ENCODE measurements at regions not wholly inside any gene's neighbourhood (a gene's known extent, or its start where the extent isn't known, plus 50 kb on each side); places are given as distances from the start of the nearest gene placed in this dataset.

DNA sequence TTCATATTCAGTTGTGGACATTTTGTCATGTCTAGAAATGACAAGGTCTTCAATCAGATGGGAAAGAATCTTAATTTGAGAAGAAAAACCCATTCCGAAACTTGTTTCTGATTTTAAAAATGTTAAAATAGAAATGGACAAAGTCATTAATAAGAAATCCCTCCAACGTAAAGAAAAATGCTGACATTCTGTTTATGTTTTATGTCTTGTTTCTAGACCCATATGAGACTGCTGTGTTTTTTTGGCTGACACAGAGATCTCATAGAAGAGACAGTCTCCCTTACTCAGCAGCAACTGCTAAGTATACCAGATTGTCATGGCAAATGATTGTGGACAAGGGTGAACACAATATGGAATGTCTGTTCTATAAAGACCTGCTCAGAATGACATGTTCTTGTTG, 538.5 kb downstream of the ZEB2 start:
- Histone ChIP-seq H3K27ac (ENCODE audit: low read length) (no peak overlapping the region), H3K4me1 (ENCODE audit: control insufficient read depth, low read depth, low read length) (no peaks in the 10 kb centered on the region), H3K27me3 (ENCODE audit: control insufficient read depth, insufficient read depth, low read length) (no peaks in the 10 kb centered on the region), H3K9ac (ENCODE audit: low read length) (no peak overlapping the region), H3K4me3 (ENCODE audit: low read length) (no peak overlapping the region), H3K9me3 (ENCODE audit: control insufficient read depth, low read depth, low read length) (no peaks in the 10 kb centered on the region), H3K36me3 (ENCODE audit: control insufficient read depth, low read depth, low read length) (no peaks in the 10 kb centered on the region)

DNA sequence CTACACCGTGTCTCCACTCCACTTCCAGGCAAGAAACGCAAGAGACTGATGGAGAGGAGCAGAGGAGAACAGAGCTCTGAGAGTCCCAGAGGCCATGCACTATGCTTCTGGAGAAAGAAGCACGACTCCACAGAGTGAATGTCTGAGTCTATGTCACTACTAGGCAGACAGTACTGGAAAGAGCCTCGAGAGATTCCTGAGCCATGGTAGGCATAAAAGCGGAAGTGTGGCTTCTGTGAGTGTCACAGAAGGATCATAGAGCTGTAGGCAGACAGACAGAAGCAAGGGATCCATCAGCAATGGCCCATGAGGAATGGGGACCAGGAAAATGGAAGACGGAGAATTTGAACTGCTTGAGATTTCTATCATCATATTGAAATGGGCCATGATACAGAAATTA, 542.6 kb downstream of the ZEB2 start:
- H3K4me1 ChIP-seq (ENCODE audit: control insufficient read depth, low read depth, low read length): peaks cover 6% of the 10 kb centered on the region
- H3K4me3 ChIP-seq (ENCODE audit: low read length): no peak overlapping the region
- no peaks in the 10 kb centered on the region for H3K27me3 ChIP-seq (ENCODE audit: control insufficient read depth, insufficient read depth, low read length)

GRCh38 chr2:143975216-143975615, 544.7 kb downstream of the ZEB2 start:
- Histone ChIP-seq H3K9ac (ENCODE audit: low read length) (no peak overlapping the region), H3K4me3 (ENCODE audit: low read length) (no peak overlapping the region), H3K27ac (ENCODE audit: low read length) (no peak overlapping the region), H3K4me1 (ENCODE audit: control insufficient read depth, low read depth, low read length) (peaks cover 8% of the 10 kb centered on the region), H3K9me3 (ENCODE audit: control insufficient read depth, low read depth, low read length) (no peaks in the 10 kb centered on the region), H3K36me3 (ENCODE audit: control insufficient read depth, low read depth, low read length) (no peaks in the 10 kb centered on the region), H3K27me3 (ENCODE audit: control insufficient read depth, insufficient read depth, low read length) (no peaks in the 10 kb centered on the region)

More for the DNA sequence above, 542.6 kb downstream of the ZEB2 start:
- Histone ChIP-seq H3K9me3 (ENCODE audit: control insufficient read depth, low read depth, low read length) (no peaks in the 10 kb centered on the region), H3K27ac (ENCODE audit: low read length) (no peak overlapping the region), H3K9ac (ENCODE audit: low read length) (no peak overlapping the region), H3K36me3 (ENCODE audit: control insufficient read depth, low read depth, low read length) (no peaks in the 10 kb centered on the region)

DNA sequence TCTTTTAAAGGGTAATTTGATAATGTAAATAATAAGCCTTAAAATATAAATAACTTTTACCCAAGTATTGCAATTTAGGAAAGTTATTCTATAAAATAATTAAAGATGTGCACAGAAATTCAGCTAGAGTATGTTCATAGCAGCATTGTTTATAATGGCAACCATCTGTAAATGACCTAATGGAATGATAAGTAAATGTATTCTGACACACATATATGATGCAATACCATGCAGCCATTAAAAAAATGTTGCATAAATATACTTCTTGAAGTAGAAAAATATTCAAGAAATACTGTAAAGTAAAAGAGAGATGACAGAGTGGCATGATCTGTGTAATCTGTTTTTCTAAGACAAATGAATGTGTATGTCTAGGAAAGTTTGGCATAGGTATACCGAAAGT, 545.7 kb downstream of the ZEB2 start:
- Histone ChIP-seq H3K9me3 (ENCODE audit: control insufficient read depth, low read depth, low read length) (no peaks in the 10 kb centered on the region), H3K27me3 (ENCODE audit: control insufficient read depth, insufficient read depth, low read length) (no peaks in the 10 kb centered on the region), H3K4me3 (ENCODE audit: low read length) (no peak overlapping the region), H3K36me3 (ENCODE audit: control insufficient read depth, low read depth, low read length) (no peaks in the 10 kb centered on the region), H3K4me1 (ENCODE audit: control insufficient read depth, low read depth, low read length) (peaks cover 8% of the 10 kb centered on the region), H3K27ac (ENCODE audit: low read length) (no peak overlapping the region), H3K9ac (ENCODE audit: low read length) (no peak overlapping the region)

DNA sequence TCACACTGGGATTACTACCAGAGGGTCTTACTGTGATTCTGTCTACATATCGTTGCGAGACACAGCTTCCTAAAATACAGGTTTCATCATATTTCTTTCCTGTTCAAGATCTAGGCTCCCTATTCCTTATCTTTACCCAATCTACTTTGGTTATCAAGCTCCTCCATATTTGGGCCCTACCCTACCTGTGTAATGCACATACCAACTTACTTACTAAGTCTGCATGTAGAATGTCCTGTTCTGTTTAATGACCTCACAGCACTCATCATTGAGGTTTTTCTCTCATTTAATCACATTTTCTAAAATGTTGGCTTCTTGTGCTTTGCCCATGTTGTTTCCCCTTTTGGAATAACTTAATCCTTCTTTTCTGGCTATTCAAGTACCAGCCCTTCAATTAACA, 551.1 kb downstream of the ZEB2 start:
- H3K27me3 ChIP-seq (ENCODE audit: control insufficient read depth, insufficient read depth, low read length): no peaks in the 10 kb centered on the region
- no peak overlapping the region for H3K9ac ChIP-seq (ENCODE audit: low read length)
- H3K27ac ChIP-seq (ENCODE audit: low read length): no peak overlapping the region
- H3K4me3 ChIP-seq (ENCODE audit: low read length): no peak overlapping the region
- H3K4me1 ChIP-seq (ENCODE audit: control insufficient read depth, low read depth, low read length): peaks cover 8% of the 10 kb centered on the region
- H3K9me3 ChIP-seq (ENCODE audit: control insufficient read depth, low read depth, low read length): no peaks in the 10 kb centered on the region
- H3K36me3 ChIP-seq (ENCODE audit: control insufficient read depth, low read depth, low read length): no peaks in the 10 kb centered on the region

GRCh38 chr2:143968360-143968759, 551.6 kb downstream of the ZEB2 start:
- peaks cover 8% of the 10 kb centered on the region for H3K4me1 ChIP-seq (ENCODE audit: control insufficient read depth, low read depth, low read length)
- H3K9ac ChIP-seq (ENCODE audit: low read length): no peak overlapping the region
- H3K9me3 ChIP-seq (ENCODE audit: control insufficient read depth, low read depth, low read length): no peaks in the 10 kb centered on the region
- H3K36me3 ChIP-seq (ENCODE audit: control insufficient read depth, low read depth, low read length): no peaks in the 10 kb centered on the region
- H3K27me3 ChIP-seq (ENCODE audit: control insufficient read depth, insufficient read depth, low read length): no peaks in the 10 kb centered on the region
- no peak overlapping the region for H3K27ac ChIP-seq (ENCODE audit: low read length)
- H3K4me3 ChIP-seq (ENCODE audit: low read length): no peak overlapping the region

GRCh38 chr2:143965493-143966164, 554.3 kb downstream of the ZEB2 start:
- Histone ChIP-seq H3K4me1 (ENCODE audit: control insufficient read depth, low read depth, low read length) (no peaks in the 10 kb centered on the region), H3K4me3 (ENCODE audit: low read length) (no peak overlapping the region), H3K9me3 (ENCODE audit: control insufficient read depth, low read depth, low read length) (no peaks in the 10 kb centered on the region), H3K27ac (ENCODE audit: low read length) (no peak overlapping the region), H3K36me3 (ENCODE audit: control insufficient read depth, low read depth, low read length) (no peaks in the 10 kb centered on the region), H3K27me3 (ENCODE audit: control insufficient read depth, insufficient read depth, low read length) (no peaks in the 10 kb centered on the region), H3K9ac (ENCODE audit: low read length) (no peak overlapping the region)

DNA sequence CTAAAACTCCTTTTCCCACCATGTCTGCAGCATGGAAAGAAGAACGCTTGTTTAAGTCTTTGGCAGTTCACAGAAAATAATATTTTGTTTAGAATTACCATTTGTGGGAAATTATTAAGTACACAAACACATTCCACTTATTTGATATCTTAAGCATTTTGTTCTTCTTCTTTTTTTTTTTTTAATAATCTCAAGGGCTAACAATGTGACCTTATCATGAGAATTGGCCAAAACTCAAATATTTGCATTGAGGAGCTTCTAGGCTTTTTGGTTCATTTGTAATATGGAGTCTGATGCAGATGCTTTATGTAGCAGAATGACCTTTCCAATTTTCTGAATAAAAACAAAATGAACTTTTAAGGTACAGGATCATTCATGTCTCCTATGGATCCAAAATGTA, 555.0 kb downstream of the ZEB2 start:
- no peak overlapping the region for H3K27ac ChIP-seq (ENCODE audit: low read length)
- H3K36me3 ChIP-seq (ENCODE audit: control insufficient read depth, low read depth, low read length): no peaks in the 10 kb centered on the region
- no peaks in the 10 kb centered on the region for H3K4me1 ChIP-seq (ENCODE audit: control insufficient read depth, low read depth, low read length)
- H3K27me3 ChIP-seq (ENCODE audit: control insufficient read depth, insufficient read depth, low read length): no peaks in the 10 kb centered on the region
- no peak overlapping the region for H3K9ac ChIP-seq (ENCODE audit: low read length)
- no peak overlapping the region for H3K4me3 ChIP-seq (ENCODE audit: low read length)
- H3K9me3 ChIP-seq (ENCODE audit: control insufficient read depth, low read depth, low read length): no peaks in the 10 kb centered on the region

DNA sequence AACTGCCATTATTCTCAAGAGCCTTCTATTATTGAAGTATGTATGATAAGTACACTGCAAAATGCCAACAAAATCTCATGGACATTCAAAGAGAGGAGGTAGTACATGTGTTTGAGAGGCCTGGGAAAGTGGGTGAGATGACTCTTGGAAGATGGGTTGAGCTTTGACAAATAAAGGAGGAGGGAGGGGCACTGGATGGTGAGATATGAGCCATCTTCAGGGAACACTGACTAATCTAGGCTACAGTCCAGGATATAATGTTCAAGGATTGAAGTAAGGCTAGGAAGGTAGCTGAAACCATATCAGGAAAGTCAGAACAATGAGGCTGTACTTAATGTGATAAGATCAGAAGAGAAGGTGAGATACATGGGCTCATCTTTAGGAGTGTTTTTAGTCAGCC, 559.7 kb downstream of the ZEB2 start:
- no peak overlapping the region for H3K4me3 ChIP-seq (ENCODE audit: low read length)

DNA sequence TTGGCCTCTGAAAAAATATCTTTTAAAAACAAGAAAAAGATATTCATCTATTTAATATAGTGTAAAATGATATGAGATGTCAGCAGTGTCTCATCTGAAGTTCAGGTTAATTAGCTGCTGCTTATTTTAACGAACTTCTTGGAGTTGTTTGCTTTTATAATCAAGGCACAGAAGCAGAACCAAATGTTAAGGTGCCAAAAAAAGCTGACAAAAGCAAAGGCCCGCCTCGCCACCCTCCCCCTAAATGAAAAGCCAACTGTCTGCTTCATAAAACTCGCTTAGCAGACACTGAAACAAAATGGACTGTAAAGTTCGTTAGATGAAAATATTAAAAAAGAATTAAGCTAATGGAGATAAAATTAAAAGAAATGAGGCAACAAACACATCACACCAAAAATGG, 562.6 kb downstream of the ZEB2 start:
- Histone ChIP-seq H3K9ac (ENCODE audit: low read length) (no peak overlapping the region), H3K36me3 (ENCODE audit: control insufficient read depth, low read depth, low read length) (no peaks in the 10 kb centered on the region), H3K27ac (ENCODE audit: low read length) (no peak overlapping the region)

More for the DNA sequence above, 559.7 kb downstream of the ZEB2 start:
- H3K4me1 ChIP-seq (ENCODE audit: control insufficient read depth, low read depth, low read length): no peaks in the 10 kb centered on the region
- no peaks in the 10 kb centered on the region for H3K9me3 ChIP-seq (ENCODE audit: control insufficient read depth, low read depth, low read length)
- H3K36me3 ChIP-seq (ENCODE audit: control insufficient read depth, low read depth, low read length): no peaks in the 10 kb centered on the region
- H3K27ac ChIP-seq (ENCODE audit: low read length): no peak overlapping the region
- H3K9ac ChIP-seq (ENCODE audit: low read length): no peak overlapping the region
- no peaks in the 10 kb centered on the region for H3K27me3 ChIP-seq (ENCODE audit: control insufficient read depth, insufficient read depth, low read length)

DNA sequence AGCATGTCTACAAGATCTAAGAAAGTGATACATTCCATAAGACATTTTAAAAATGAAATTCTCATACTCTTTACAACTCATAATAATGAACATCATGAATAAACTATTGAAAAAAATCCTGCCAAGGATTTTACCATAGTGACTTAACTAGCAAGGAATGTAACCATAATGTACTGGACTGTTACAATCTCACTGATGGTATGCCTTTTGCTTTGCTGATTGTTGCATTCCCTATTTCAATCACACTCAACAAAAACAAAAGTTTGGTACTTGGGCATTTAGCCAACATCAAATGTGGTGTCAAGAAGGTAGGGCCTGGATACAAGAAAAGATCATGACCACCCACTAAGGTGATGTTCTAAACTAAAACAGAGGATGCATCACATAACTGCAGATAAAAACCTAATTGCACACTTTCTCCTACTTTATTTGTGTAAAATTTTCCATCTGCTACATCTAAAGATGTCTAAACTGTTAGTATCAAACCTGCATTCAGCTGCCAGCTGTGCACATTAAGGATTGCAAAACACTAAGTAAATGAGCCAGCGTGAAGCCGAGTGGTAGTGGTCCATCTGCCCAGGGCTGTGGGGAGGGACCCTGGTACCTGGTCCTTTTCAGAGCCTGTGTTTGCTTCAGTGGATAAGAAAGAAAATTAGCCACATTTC, 564.4 kb downstream of the ZEB2 start:
- H3K4me1 ChIP-seq (ENCODE audit: control insufficient read depth, low read depth, low read length): no peaks in the 10 kb centered on the region
- H3K4me3 ChIP-seq (ENCODE audit: low read length): no peak overlapping the region
- no peaks in the 10 kb centered on the region for H3K9me3 ChIP-seq (ENCODE audit: control insufficient read depth, low read depth, low read length)
- no peaks in the 10 kb centered on the region for H3K36me3 ChIP-seq (ENCODE audit: control insufficient read depth, low read depth, low read length)
- H3K27ac ChIP-seq (ENCODE audit: low read length): no peak overlapping the region
- no peak overlapping the region for H3K9ac ChIP-seq (ENCODE audit: low read length)
- no peaks in the 10 kb centered on the region for H3K27me3 ChIP-seq (ENCODE audit: control insufficient read depth, insufficient read depth, low read length)

More for the DNA sequence above, 562.6 kb downstream of the ZEB2 start:
- H3K9me3 ChIP-seq (ENCODE audit: control insufficient read depth, low read depth, low read length): no peaks in the 10 kb centered on the region
- no peak overlapping the region for H3K4me3 ChIP-seq (ENCODE audit: low read length)
- no peaks in the 10 kb centered on the region for H3K27me3 ChIP-seq (ENCODE audit: control insufficient read depth, insufficient read depth, low read length)
- H3K4me1 ChIP-seq (ENCODE audit: control insufficient read depth, low read depth, low read length): no peaks in the 10 kb centered on the region

DNA sequence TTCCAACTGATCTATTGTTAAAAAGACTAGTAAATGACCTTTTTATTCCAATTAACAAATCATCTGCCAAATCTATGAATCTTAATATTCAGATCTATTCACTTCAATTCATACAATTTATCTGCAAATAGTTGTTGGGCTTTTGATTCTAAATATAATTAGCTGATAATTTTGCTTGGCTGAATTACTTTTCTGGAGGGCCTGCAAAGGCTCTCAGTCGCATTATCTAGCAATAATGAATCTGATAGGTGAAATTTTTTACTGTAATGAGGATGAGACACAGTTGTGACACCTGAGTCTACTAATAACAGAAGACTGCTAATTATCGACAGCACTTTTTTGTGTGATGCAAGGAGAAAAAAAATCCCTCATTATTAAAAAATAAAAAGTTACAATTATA, 565.1 kb downstream of the ZEB2 start:
- H3K27ac ChIP-seq (ENCODE audit: low read length): no peak overlapping the region
- no peaks in the 10 kb centered on the region for H3K4me1 ChIP-seq (ENCODE audit: control insufficient read depth, low read depth, low read length)
- no peaks in the 10 kb centered on the region for H3K9me3 ChIP-seq (ENCODE audit: control insufficient read depth, low read depth, low read length)
- no peak overlapping the region for H3K4me3 ChIP-seq (ENCODE audit: low read length)
- H3K36me3 ChIP-seq (ENCODE audit: control insufficient read depth, low read depth, low read length): no peaks in the 10 kb centered on the region
- H3K9ac ChIP-seq (ENCODE audit: low read length): no peak overlapping the region
- H3K27me3 ChIP-seq (ENCODE audit: control insufficient read depth, insufficient read depth, low read length): no peaks in the 10 kb centered on the region

Measured in iPS-18a (cell line).